HepG2 (cell line): ENCODE measurements at regions not wholly inside any gene's neighbourhood (a gene's known extent, or its start where the extent isn't known, plus 50 kb on each side); places are given as distances from the start of the nearest gene placed in this dataset.

Experiments
- FOSL2 ChIP-seq: sonication (generic); formaldehyde crosslinking; IDR thresholded peaks from 2 replicates; pipeline ENCODE4 v1.4.0; 2020; ENCODE audit warnings: missing genetic modification reagents
- HOMEZ ChIP-seq: IDR thresholded peaks from 2 replicates; pipeline ENCODE4 v1.6.1; 2016; ENCODE audit warnings: low read depth
- MIER2 ChIP-seq: IDR thresholded peaks from 2 replicates; pipeline ENCODE4 v1.6.1; 2016; ENCODE audit warnings: missing biosample characterization, missing genetic modification reagents
- RAD21 ChIP-seq: fragments of 450-650 bp; formaldehyde crosslinking; IDR thresholded peaks from 2 replicates; pipeline ENCODE4 v1.5.0; 2020; ENCODE audit warnings: mild to moderate bottlenecking
- SALL1 ChIP-seq: sonication (generic); formaldehyde crosslinking; IDR thresholded peaks from 2 replicates; pipeline ENCODE4 v1.8.0; 2022; ENCODE audit warnings: mild to moderate bottlenecking, missing genetic modification reagents
- STAG1 ChIP-seq: sonication (generic); formaldehyde crosslinking; IDR thresholded peaks from 2 replicates; pipeline ENCODE4 v1.4.0; 2020; ENCODE audit warnings: missing genetic modification reagents
- ZHX1 ChIP-seq: sonication (generic); formaldehyde crosslinking; IDR thresholded peaks from 2 replicates; pipeline ENCODE4 v1.8.1; 2022; ENCODE audit warnings: low read depth, mild to moderate bottlenecking, missing genetic modification reagents
- ZHX2 ChIP-seq, 2 experiments: sonication (generic) in 1 of 2; formaldehyde crosslinking in 1 of 2; IDR thresholded peaks; 2 replicates each; pipeline versions ENCODE4 v1.6.1 to v1.9.0; 2014 to 2022; ENCODE audit warnings: antibody characterized with exemption in 1 of 2, borderline replicate concordance in 1 of 2, inconsistent platforms in 1 of 2, low read depth in 1 of 2, missing genetic modification reagents in 1 of 2
- ZNF205 ChIP-seq: IDR thresholded peaks from 2 replicates; pipeline ENCODE4 v1.6.1; 2018; ENCODE audit warnings: missing biosample characterization, missing genetic modification reagents
- ZNF362 ChIP-seq: sonication (generic); formaldehyde crosslinking; IDR thresholded peaks from 2 replicates; pipeline ENCODE4 v1.4.0; 2020; ENCODE audit warnings: missing genetic modification reagents, mild to moderate bottlenecking, borderline replicate concordance
- ZNF431 ChIP-seq: sonication (generic); formaldehyde crosslinking; IDR thresholded peaks from 2 replicates; pipeline ENCODE4 v1.9.0; 2022; ENCODE audit warnings: missing genetic modification reagents, low read depth, mild to moderate bottlenecking, borderline replicate concordance
- ZNF792 ChIP-seq: IDR thresholded peaks from 2 replicates; pipeline ENCODE4 v1.6.1; 2016
- TF ChIP-seq, protein P1 (sequence below), 2 experiments: sonication (generic) in 1 of 2; formaldehyde crosslinking in 1 of 2; IDR thresholded peaks; 2 replicates each; pipeline versions ENCODE4 v1.4.0 to v1.6.1; 2016 to 2020; ENCODE audit warnings: borderline replicate concordance in 1 of 2, low read depth in 1 of 2, mild to moderate bottlenecking in 1 of 2, missing genetic modification reagents in 1 of 2

- TF ChIP-seq ZHX2 (IDR thresholded peaks at IDR 0.05; ENCODE audit: low read depth) (no peak), ZHX2 (CRISPR knock-in tag; IDR thresholded peaks at IDR 0.05; ENCODE audit: borderline replicate concordance) (no peak), STAG1 (CRISPR knock-in tag) (peak; percentile 92), ZNF362 (CRISPR knock-in tag) (no peak), HOMEZ (CRISPR knock-in tag) (peak; percentile 61), ZHX1 (CRISPR knock-in tag) (no peak), FOSL2 (peak; percentile 20; the same call in 1 of the 2 replicates), ZNF205 (CRISPR knock-in tag) (0 out of 2 replicates have a peak, but pooled peaks have one; percentile 47), SALL1 (CRISPR knock-in tag) (peak; percentile 50), ZNF431 (no peak), RAD21 (CRISPR knock-in tag) (peak; percentile 77), ZNF792 (CRISPR knock-in tag) (no peak), MIER2 (peak; percentile 90)
- TF ChIP-seq, protein P1, sequence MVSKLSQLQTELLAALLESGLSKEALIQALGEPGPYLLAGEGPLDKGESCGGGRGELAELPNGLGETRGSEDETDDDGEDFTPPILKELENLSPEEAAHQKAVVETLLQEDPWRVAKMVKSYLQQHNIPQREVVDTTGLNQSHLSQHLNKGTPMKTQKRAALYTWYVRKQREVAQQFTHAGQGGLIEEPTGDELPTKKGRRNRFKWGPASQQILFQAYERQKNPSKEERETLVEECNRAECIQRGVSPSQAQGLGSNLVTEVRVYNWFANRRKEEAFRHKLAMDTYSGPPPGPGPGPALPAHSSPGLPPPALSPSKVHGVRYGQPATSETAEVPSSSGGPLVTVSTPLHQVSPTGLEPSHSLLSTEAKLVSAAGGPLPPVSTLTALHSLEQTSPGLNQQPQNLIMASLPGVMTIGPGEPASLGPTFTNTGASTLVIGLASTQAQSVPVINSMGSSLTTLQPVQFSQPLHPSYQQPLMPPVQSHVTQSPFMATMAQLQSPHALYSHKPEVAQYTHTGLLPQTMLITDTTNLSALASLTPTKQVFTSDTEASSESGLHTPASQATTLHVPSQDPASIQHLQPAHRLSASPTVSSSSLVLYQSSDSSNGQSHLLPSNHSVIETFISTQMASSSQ (IDR thresholded peaks at IDR 0.05; ENCODE audit: low read depth): no peak
- TF ChIP-seq, protein P1 (CRISPR knock-in tag; IDR thresholded peaks at IDR 0.05; ENCODE audit: borderline replicate concordance): no peak
Measured at GRCh38 chr2:165015052-165015642, 59.8 kb upstream of the SLC38A11 start (continued).
